Endodermal cell (in vitro differentiated cells): ENCODE measurements at regions not wholly inside any gene's neighbourhood (a gene's known extent, or its start where the extent isn't known, plus 50 kb on each side); places are given as distances from the start of the nearest gene placed in this dataset.

Source experiments
- DNase-seq: peaks from one replicate; pipeline ENCODE4 v3.0.0-alpha.2; 2017
- H3K27ac ChIP-seq: 2 replicates; pipeline ENCODE4 v1.5.1; 2013; ENCODE audit warnings: mild to moderate bottlenecking, low read depth, low read length, moderate library complexity
- H3K27me3 ChIP-seq: 2 replicates; pipeline ENCODE4 v1.6.1; 2013; ENCODE audit warnings: mild to moderate bottlenecking, low read length, moderate library complexity; ENCODE audit not compliant: insufficient read depth, control insufficient read depth, poor library complexity, severe bottlenecking
- H3K36me3 ChIP-seq: 2 replicates; pipeline ENCODE4 v1.7.0; 2013; ENCODE audit warnings: mild to moderate bottlenecking, low read length, moderate library complexity; ENCODE audit not compliant: control insufficient read depth, insufficient read depth
- H3K4me1 ChIP-seq: one replicate; pipeline ENCODE4 v1.7.0; 2013; ENCODE audit warnings: low read length; ENCODE audit not compliant: control insufficient read depth, insufficient read depth
- H3K4me3 ChIP-seq: 2 replicates; pipeline ENCODE4 v1.5.1; 2013; ENCODE audit warnings: mild to moderate bottlenecking, low read length, moderate library complexity
- H3K9ac ChIP-seq: 2 replicates; pipeline ENCODE4 v1.6.1; 2013; ENCODE audit warnings: mild to moderate bottlenecking, low read length, moderate library complexity; ENCODE audit not compliant: poor library complexity, severe bottlenecking; ENCODE audit errors: extremely low read depth
- H3K9me3 ChIP-seq: 2 replicates; pipeline ENCODE4 v1.6.1; 2013; ENCODE audit warnings: mild to moderate bottlenecking, low read length, moderate library complexity; ENCODE audit not compliant: control insufficient read depth
- H3K27ac Mint-ChIP-seq: 2 replicates; pipeline ENCODE4 v1.8.0; 2020; ENCODE audit warnings: mixed read lengths
- H3K27me3 Mint-ChIP-seq: 2 replicates; pipeline ENCODE4 v1.8.0; 2021; ENCODE audit warnings: mild to moderate bottlenecking, mixed read lengths; ENCODE audit not compliant: insufficient read depth
- H3K36me3 Mint-ChIP-seq: 2 replicates; pipeline ENCODE4 v1.8.0; 2020; ENCODE audit warnings: low read depth, mixed read lengths
- H3K4me1 Mint-ChIP-seq: 2 replicates; pipeline ENCODE4 v1.8.0; 2020; ENCODE audit warnings: mixed read lengths
- H3K4me3 Mint-ChIP-seq: 2 replicates; pipeline ENCODE4 v1.8.0; 2020; ENCODE audit warnings: mild to moderate bottlenecking, moderate library complexity, mixed read lengths
- H3K9me3 Mint-ChIP-seq: 2 replicates; pipeline ENCODE4 v1.8.0; 2020; ENCODE audit warnings: mild to moderate bottlenecking, mixed read lengths
- CTCF ChIP-seq: fragments of 200-600 bp; sonication (generic); conservative IDR thresholded peaks from 2 replicates; pipeline ENCODE4 v1.5.0; 2021; ENCODE audit warnings: antibody characterized with exemption, mild to moderate bottlenecking
- WGBS, 2 experiments: methylation state at CpG; one replicate each; pipeline versions ENCODE4 v1.1.5 to v1.1.7; 2013; ENCODE audit warnings: missing lambda C conversion rate in 2 of 2, mixed read lengths in 1 of 2; ENCODE audit not compliant: insufficient coverage in 1 of 2, insufficient read length in 1 of 2; 5-methylcytosine and 5-hydroxymethylcytosine counted together

GRCh38 chr7:81140775-81141174, 221.9 kb upstream of the SEMA3C start:
- no peak for DNase-seq
- Histone ChIP-seq H3K4me3 (no peak overlapping the region), H3K27ac (no peak overlapping the region), H3K36me3 (no peaks in the 10 kb centered on the region), H3K9ac (no peak overlapping the region), H3K9me3 (no peaks in the 10 kb centered on the region), H3K27me3 (no peaks in the 10 kb centered on the region), H3K4me1 (no peaks in the 10 kb centered on the region)
- Mint-ChIP-seq H3K4me1 (no peaks in the 10 kb centered on the region), H3K27ac (no peak overlapping the region), H3K27me3 (no peaks in the 10 kb centered on the region), H3K36me3 (no peaks in the 10 kb centered on the region), H3K9me3 (peaks cover 15% of the 10 kb centered on the region), H3K4me3 (no peak overlapping the region)
- WGBS, 2 experiments = 75 to 94% methylated on average over 1 to 3 of the region's 3 CpGs
- no peak for TF ChIP-seq CTCF

DNA sequence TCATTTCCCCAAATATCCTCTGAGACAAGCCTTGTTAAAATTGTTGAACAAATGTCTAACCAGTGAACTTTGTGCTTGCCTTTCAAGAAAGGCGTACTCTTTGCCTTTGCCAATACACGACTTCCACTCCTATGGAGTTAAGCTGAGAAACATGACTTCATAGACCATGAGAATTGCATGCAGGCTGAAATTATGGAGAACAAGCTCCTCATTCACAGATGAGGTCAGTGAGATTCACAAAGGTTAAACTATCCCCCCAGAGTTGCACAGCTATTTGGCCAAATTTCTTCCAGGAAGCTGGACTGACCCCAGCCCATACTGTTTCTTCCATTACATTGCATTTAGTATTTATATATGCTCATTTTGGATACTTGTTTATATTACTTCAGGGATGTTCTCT, 221.4 kb upstream of the SEMA3C start:
- Mint-ChIP-seq H3K9me3 (peaks cover 15% of the 10 kb centered on the region), H3K4me3 (no peak overlapping the region), H3K36me3 (no peaks in the 10 kb centered on the region), H3K27ac (no peak overlapping the region), H3K4me1 (no peaks in the 10 kb centered on the region), H3K27me3 (no peaks in the 10 kb centered on the region)
- H3K27me3 ChIP-seq = no peaks in the 10 kb centered on the region
- DNase-seq = no peak
- H3K36me3 ChIP-seq = no peaks in the 10 kb centered on the region
- 92 to 100% methylated on average over 2 of the region's 2 CpGs for WGBS, 2 experiments
- TF ChIP-seq CTCF = no peak
- no peaks in the 10 kb centered on the region for H3K4me1 ChIP-seq
- no peak overlapping the region for H3K9ac ChIP-seq
- H3K9me3 ChIP-seq = no peaks in the 10 kb centered on the region
- H3K4me3 ChIP-seq = no peak overlapping the region
- no peak overlapping the region for H3K27ac ChIP-seq

DNA sequence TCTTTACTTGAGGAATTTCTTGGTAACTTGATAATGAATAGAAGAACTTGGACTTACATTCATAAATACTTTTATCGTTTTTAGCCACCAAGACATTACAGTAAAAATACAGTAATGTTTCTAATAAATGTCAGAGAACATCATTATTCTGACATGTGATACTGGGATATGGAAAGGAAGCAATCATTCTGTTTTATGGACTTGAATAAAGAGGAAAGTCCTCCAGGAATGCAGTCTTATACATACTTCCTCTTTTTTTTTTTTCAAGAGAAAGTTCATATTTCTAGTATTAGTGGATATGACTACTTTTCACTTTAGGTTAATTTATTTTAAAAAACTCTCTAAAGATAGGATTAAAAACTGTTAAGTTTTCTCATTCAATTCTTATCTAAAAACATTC, 220.0 kb upstream of the SEMA3C start:
- WGBS, 2 experiments = no CpG with 5 or more reads among the region's 1 CpG

More for the DNA sequence above, 220.0 kb upstream of the SEMA3C start:
- H3K9me3 Mint-ChIP-seq = peaks cover 15% of the 10 kb centered on the region
- no peak overlapping the region for H3K4me3 ChIP-seq
- no peak for TF ChIP-seq CTCF
- H3K4me1 ChIP-seq = no peaks in the 10 kb centered on the region
- no peaks in the 10 kb centered on the region for H3K4me1 Mint-ChIP-seq
- no peak overlapping the region for H3K27ac Mint-ChIP-seq
- H3K9ac ChIP-seq = no peak overlapping the region
- H3K27me3 Mint-ChIP-seq = no peaks in the 10 kb centered on the region
- H3K4me3 Mint-ChIP-seq = no peak overlapping the region
- DNase-seq = no peak
- no peaks in the 10 kb centered on the region for H3K36me3 ChIP-seq
- no peaks in the 10 kb centered on the region for H3K36me3 Mint-ChIP-seq
- H3K27ac ChIP-seq = no peak overlapping the region
- no peaks in the 10 kb centered on the region for H3K27me3 ChIP-seq
- no peaks in the 10 kb centered on the region for H3K9me3 ChIP-seq
